SKM-1 (cell line): ENCODE measurements at regions not wholly inside any gene's neighbourhood (a gene's known extent, or its start where the extent isn't known, plus 50 kb on each side); places are given as distances from the start of the nearest gene placed in this dataset.

ENCODE experiments used
- DNase-seq: peaks from one replicate; lab custom pipeline; 2025; ENCODE audit not compliant: unreplicated experiment; lab: John Stamatoyannopoulos, UW

DNA sequence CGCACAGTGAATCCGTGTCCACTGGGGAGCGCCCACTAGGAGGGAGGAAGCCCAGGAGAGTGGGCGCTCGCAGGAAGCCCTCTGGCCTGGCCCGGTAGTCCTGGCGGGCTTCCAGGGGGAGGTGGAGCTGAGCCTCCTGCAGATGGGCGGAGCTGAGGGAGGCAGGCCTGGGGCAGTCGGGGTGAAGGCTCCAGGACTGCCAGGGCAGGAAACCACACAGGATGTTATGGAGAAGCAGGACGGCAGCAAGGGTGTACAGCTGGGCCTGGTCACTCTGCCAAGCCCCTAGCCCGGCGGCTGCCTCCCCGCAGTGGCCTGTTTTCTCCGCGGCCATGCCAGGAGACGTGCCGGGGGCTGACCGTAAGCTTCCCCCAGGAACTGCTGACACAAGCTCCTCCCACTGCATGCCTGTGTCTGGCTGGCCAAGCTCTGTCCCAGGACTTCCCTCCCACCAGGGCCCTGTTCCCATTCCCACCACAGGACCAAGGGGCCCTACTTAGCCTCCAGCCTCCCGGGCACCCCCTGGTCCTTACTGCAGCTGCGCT is 143.4 kb upstream of the C14orf180 start:
- DNase-seq = no peak

DNA sequence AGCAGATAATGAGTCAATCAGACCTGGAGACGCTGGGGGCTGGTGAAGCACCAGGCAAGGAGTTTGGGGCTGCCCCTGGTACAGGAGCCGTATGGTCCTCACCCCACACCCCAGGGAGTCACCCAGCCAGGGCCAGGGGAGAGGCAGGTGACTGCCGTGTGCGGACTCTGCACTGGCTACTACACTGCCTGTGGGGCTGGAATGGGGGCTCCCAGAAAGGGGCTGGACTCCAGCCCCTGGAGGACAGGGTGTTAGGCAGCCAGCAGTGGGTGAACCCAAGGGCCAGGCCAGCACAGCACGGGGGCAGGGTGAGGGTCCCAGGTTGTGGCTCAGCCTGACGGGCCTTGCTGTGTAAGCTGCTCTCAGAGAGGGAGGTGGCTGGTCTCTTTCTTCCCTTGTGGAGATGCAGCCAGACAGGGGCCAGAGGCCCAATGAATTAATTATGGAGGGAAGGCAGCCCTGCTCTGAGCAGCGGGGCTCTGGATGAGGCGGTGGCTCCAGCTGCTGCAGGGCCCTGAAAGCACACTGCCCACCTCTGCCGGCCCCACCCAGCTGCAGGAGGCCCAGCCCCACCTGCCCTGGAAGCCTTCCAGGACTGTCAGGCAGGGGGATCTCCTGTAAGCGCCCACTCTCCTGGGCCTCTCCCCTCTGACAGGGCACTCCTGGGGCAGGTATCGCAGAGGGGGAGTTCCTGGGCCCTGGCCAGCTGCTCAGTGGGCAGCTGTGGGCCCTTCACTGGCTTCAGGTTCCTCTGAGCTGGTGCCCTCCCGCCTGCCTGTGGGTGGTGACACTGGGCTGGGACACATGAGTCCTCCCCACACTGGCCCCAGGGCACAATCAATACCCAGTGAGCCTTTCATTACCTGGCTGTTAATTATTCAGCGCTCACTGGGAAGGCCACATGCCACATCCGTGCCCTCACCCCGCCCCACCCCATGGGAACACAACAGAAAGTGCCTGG is 142.5 kb upstream of the C14orf180 start:
- DNase-seq = no peak

DNA sequence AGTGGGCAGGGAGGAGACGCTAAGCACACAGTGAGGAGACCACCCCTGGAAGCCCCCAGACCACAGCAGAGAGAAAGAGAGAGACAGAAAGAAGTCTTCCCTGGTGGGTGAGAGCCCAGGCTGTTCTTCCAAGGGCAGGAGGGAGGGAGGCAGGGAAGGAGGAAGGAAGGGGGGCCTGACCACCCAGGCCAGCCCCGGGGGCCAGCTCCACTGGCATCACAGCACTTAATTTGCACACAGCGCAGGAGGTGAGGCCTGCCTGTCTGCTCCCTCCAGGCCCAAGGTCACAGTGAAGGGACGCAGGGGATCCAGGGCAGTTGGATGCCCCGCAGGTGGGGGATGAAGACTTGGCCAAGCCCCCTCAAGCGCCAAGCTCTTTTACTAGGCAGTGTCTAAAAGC is 141.9 kb upstream of the C14orf180 start:
- DNase-seq = no peak

DNA sequence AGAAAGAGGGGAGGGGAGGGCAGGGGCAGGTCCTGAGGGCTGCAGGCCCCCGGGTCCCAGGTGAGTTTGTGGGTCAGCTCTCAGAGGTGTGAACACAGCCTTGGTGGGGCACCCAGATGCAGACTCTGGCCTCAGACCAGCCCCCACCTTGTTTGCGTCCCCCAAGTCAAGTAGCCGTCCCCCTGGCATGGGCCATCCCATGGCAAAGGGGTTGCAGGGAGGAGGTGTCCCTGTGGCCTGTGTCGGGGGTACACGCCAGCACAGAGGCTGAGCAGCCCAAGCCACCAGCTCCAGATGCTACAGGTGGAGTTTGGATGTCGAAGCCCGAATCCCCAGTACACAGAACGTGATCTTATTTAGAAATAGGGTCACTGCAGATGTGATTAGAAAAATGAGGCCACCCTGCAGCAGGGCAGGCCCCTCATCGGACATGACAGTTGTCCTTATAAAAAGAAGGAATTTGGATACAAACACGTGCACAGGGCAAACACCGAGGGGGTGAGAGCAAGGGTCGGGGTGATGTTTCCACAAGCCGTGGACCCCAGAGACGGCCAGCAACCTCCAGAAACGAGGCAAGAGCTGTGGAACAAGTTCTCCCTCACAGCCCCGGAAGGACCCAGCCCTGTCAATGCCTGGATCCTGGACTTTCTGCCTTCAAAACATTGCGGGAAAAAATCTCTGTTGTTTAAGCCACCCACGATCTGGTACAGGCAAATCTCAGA is 141.2 kb upstream of the C14orf180 start:
- DNase-seq = no peak

DNA sequence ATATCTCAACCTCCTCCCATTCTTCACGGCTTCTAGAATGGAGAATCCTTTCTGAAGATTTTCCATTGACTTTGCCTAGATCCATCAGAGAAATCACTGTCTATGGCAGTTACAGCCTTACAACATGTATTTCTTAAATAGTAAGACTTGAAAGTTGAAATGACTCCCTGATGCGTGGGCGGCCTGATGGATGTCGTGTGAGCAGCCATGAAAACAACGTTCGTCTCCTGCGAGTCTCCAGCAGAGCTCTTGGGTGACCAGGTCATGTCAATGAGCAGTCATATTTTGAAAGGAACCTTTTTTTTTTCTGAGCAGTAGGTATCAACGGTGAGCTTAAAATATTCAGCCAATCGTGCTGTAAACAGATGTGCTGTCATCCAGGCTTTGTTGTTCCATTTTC is 139.9 kb upstream of the C14orf180 start:
- no peak for DNase-seq

DNA sequence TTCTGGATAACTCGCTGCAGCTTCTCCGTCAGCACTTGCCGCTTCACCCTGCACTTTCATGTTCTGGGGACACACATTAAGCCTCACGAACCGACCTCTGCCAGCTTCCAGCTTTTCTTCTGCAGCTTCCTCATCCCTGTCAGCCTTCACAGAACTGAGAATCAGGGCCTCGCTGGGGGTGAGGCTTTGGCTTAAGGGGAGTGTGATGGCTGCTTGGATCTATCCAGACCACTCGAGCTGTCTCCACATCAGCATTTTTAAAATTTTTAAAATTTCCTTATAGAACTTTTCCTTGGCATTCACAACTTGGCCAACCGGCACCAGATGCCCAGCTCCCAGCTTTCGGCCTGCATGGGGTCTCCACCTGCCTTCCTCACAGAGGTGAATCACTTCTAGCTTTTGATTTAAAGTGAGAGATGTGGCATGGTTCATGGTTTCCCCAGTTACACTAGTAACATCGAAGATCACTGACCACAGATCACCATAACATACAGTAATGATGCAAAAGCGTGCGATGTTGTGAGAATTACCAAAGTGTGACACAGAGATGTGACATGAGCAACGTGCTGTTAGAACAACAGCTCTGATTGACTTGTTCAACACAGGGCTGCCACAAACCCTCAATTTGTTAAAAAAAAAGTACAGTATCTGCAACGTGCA is 139.1 kb upstream of the C14orf180 start:
- DNase-seq = no peak

DNA sequence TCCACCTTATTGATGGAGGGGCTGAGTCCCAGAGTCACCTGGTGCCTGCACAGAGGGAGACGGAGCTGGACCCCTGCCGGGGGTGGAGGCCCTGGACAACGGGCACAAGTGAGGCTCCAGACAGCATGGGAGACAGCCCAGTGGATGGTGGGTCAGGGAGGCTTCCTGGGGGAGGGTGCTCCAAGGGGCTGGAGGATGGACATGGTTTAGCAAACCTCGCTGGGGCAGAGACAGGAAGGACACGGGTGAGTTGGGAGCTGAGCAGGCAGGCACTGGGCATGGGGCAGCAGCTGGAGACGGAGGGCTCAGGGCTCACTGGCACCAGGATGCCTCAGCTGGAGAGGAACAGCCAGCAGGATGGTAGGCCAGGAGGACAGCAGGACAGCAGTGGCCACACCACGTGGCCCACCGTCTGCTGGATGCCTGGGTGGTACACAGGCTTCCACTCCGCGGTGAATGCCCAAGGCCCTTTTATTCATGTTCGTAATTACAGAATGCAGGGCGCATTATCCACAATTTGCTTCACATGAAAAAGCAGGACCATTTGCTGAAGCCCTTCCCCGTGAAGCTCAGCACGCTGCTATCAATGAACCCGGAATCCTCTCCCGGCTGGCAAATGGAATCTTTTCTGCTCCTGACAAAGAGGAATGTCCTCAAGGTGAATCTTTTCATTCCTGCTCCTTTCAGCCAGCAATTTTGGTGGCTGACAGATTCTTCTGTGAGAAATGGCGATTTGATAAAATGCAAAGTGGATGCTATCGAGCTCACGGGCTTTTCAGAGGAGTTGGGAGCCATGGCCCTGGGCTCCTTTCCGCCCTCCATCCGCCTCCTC is 138.1 kb upstream of the C14orf180 start:
- DNase-seq = no peak

DNA sequence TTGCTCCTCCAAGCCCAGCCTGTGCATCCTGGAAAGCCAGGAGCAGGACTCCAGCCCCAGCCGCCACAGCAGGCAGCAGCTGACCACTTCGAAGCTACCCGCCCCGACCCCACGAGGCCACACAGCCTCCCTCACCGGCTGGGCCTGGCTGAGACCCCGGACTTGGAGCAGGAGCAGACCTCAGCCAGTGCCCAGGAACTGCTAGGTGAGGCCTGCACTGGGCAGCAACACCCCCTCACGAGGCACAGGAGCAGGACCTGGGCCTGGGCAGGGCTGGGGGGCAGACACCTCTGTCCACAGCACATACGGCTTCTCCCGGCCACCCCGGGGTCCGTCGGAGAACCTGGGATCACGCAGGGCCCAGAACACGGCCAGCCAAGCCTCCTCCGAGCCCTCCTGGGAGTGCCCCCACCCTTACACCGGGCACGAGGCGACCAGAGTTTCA is 137.4 kb upstream of the C14orf180 start:
- no peak for DNase-seq

DNA sequence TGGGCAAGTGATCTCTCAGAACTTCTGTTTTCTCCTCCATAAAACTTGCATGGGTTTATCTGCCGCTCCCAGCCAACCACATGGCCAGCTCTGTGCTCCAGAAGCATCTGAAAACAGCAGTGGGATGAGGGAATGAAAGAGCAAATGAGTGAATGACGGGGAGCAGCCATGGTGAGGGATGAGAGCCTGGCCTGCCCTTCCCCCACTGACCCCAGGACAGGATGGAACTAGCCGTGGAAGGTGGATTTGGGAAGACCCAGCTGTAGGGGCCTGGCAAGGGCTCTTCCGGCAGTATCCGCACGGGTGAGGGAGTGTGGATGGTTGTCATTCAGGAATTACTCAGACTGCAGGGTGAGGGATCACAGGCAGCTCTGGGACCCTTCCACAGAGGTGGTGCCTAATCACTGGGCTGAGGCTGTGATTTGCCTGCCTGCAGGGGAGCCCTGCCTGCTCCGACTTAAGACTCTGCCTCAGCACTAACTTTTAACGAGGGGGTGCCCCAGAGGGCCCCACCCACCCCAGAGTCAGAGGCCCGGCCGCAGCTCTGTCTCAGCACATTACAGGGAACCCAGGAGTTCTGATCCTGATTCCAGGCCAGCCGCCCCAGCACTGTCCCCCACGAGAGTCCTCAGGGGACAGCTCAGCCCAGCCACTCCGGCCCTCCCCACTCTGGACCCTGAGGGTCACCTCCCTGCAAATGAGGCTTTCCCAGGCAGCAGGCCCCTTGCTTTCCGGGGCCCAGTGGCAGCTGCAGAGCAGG is 136.8 kb upstream of the C14orf180 start:
- DNase-seq = no peak

DNA sequence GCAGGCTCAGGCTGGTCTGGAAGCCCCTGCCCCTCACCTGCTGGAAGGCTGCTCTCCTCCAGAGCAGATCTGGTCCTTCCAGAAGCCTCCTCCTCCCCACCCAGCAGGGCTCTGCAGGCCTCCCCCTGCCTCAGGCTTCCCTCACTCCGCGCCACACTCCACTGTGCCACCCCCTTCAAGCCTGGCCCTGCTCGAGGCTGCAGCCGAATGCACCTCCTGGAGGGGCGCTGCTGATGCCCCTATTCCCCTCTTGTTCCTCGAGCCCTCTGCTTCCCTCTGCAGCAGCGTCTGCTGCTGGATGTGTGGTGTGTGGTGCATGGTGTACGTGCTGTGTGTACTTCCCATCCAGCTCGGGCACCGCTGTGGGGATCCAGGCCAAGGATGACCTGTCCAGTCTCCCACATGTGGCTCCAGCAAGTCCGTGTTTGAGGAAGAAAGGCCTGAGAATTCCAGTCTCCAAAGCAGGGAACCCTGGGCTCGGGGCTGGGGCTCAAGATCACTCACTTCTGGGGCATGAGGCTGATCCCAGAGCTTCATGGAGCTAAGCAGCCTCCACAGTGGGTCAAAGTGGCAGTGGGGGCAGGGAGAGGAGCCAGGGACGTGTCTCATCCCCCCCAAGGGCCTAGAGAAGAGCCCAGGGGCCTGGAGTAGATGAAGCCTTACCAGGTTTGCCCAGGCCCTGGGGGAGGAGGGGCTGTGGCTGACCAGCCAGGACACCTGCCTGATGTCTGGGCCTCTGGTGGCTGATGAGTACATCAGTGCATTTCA is 136.0 kb upstream of the C14orf180 start:
- DNase-seq = no peak

DNA sequence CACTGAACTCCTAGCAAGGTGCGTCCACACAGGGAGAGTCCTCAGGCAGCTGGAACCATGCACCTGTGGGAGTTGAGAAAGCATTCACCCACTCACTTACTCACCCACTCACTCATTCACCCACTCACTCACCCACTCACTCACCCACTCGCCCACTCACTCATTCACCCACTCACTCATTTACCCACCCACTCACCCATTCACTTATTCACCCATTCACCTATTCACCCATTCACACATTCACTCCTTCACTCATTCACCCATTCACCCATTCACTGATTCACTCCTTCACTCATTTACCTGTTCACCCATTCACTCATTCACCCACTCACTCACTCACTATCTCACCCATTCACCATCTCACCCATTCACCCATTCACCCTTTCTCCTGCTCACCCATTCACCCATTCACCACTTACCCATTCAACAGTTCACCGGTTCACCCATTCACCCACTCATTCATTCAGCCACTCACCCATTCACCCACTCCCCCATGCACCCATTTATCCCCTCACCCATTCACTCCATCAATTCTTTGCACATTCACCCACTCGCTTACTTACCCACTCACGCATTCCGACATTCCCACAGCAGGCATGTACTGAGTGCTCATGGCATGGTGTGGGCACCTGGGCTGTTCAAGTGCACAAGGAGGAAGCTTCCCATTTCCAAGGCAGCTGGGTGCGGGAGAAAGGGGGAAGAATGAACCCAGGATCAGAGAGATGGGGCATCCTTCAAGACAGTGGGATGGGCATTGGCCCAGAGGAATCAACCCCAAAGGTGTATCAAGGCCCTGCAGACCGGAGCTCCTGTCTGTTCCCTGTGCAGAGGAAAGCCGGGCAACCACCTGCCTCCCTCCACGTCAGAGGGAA is 135.2 kb upstream of the C14orf180 start:
- DNase-seq = no peak

DNA sequence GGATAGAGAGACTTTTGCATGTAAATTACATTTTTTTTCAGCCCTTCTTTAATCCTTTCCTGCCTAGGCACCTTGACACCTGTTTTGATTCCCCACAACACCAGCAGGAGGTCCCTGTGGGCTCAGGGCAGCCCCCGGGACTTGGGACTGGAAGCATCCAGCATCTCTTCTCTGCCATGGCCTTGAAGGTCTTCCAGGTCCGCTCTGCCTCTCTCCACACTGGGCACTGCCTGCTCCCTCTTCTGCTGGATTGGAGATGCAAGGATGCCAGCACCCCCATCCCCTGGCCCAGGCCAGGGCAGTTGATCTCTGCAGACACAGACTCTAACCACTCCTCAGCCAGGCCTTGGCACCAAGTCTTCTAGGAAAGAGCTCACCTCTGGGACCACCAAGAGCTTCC is 134.5 kb upstream of the C14orf180 start:
- no peak for DNase-seq

DNA sequence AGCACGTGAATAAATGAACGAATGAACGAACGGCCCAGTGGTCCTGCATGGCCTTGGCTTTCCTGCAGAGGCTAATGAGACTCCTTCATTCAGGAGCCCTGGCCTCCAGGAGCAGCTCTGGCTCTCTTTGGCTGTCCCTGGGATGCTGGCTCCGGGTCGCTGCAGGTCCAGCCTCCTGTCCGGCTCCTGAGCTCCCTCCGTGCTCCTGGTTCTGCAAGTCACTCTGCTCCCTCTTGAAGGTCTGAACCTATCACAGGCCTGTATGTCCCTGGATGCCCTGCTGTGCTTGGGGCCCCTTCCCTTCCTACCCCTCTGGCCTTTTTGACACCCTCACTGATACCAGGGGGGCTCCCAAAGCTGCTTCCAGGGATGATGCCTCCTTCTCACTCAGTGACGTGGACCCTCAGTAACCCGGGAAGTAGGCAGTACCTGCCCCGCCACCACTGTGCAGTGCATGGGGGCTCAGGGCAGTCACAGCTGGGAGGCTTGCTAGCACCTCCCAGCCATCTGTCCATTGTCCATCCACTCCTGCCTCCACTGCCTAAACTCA is 133.7 kb upstream of the C14orf180 start:
- no peak for DNase-seq

DNA sequence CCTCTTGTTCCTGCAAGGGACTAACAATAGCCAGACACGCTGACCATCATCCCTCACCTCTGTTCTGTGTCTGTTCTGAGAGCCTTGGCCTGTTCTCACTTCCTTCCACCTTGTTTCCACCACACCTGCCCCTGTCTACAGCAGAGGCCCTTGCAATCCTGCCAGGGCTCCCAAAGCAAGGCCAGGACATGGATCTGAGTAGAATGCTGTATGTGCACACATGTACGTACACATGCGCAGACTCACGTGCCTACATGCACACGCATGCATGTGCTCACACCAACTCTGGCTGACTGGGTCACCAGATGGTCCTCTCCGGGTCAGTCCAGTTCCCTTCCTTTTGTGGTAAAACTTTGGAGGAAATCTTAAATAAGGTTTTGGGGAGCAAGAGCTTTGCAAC is 133.0 kb upstream of the C14orf180 start:
- no peak for DNase-seq

DNA sequence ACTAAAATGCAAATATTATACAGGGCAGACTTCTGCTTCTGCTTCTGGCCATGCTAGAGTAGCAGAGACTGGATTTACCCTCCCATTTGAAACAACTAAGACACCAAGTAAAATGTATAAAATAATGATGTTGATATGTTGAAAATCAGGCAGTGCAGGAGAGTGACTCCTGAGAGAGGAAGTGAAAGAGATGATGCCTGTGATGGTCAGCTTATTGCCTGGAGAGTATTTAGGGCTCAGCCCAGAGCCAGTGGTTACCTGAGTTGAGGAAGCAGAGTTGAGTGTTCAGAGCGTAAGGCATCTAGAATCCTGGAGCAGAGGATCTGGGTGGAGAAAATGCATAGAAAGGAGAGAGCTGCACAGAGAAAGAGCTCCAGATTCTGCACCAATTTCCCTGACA is 131.8 kb upstream of the C14orf180 start:
- no peak for DNase-seq

DNA sequence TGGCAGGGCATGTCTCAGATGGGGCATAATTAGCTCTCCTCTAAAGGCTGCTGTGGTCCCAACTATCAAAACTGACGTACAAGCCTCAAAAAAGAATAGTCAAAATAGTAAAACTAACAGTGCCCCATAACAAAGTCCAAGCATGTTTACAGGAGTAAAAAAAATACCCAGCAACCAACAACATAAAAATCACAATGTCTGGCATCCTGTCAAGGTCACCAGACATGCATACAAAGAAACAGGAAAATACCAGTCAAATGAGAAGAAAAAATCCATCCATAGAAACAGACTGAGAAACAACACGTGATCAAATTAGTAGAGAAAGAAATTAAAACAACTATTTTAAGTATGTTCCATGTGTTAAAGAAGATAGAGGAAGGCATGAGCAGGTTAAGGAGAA is 131.2 kb upstream of the C14orf180 start:
- DNase-seq = no peak

DNA sequence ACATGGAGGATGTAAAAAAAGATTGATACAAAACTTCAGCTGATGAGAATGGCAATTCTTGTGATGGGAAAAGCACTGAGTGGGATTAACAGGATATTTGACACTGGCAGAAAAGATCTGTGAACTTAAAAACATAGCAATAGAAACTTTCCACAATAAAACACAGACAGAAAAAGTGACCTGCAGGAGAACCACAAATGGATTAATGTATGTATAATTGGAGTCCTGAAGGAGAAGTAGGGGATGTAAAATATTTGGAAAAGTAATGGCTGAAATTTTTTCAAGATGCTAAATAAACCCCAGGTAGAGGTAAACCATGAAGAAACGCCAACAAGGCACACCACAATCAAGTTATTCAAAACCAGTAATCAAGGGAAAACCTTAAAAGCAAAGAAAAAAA is 130.8 kb upstream of the C14orf180 start:
- DNase-seq = no peak
